ENCODE measurements at regions not wholly inside any gene's neighbourhood (a gene's known extent, or its start where the extent isn't known, plus 50 kb on each side); places are given as distances from the start of the nearest gene placed in this dataset.

DNA sequence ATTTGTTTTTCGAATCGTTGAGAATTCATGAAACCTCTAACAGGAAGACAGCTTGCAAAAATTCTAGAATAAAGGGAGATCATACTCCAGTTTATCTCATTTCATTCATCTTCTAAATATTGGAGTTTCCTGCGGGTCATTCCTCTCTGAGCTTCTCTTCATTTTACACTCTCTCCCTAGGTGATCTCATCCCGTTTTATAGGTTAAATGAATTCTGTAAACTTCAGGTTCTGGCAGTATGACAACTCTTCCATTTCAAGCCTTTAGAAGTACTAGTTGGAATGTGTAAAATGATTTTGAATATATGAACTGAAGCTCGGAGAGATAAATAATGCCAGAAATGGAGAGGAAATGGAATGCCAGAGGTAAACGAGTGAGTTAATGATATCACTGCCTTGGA lies 312.4 kb downstream of the METTL4 start:
- no peak overlapping the region for H3K27ac ChIP-seq
- H3K27me3 ChIP-seq (ENCODE audit: insufficient read depth, low read depth, severe bottlenecking), result no peaks in the 10 kb centered on the region
- H3K4me3 ChIP-seq (ENCODE audit: low read depth, low read length), result no peak overlapping the region
- H3K9me3 ChIP-seq (ENCODE audit: severe bottlenecking), result no peaks in the 10 kb centered on the region
- TF ChIP-seq CTCF (IDR thresholded peaks at IDR 0.05; ENCODE audit: low read depth, low read length), result no peak
- no peaks in the 10 kb centered on the region for H3K36me3 ChIP-seq
- no peak for DNase-seq

DNA sequence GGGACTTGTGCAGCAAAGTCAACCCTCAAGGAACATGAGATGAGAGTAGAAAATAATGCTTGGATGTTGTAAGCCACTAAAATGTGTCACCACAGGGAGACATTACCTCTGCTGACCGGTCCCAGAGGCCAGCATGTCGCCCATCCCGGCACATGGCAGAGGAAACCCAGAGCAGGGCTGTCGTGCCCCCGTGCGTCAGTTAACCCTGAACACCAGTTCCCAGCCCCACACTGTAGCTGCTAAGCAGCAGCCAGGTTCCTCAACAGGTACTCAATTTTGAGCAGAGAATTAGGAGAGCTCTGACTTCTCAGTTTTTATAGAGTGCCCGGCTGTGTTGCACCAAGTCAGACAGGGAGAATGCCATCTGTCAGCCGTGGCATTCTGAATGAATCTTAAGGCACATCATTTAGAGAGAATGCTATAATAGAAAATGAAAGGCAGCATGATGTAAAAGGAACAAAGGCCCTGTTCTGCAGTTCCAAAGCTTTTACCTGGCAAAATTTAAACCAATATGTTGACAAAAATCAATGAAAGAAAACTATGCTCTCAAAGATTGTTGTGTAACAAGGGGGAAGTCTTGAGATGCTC lies 307.9 kb downstream of the METTL4 start:
- no peaks in the 10 kb centered on the region for H3K36me3 ChIP-seq
- DNase-seq, result no peak
- no peaks in the 10 kb centered on the region for H3K9me3 ChIP-seq (ENCODE audit: severe bottlenecking)
- H3K27me3 ChIP-seq (ENCODE audit: insufficient read depth, low read depth, severe bottlenecking), result no peaks in the 10 kb centered on the region
- TF ChIP-seq CTCF (IDR thresholded peaks at IDR 0.05; ENCODE audit: low read depth, low read length), result no peak
- no peak overlapping the region for H3K4me3 ChIP-seq (ENCODE audit: low read depth, low read length)
- no peak overlapping the region for H3K27ac ChIP-seq

DNA sequence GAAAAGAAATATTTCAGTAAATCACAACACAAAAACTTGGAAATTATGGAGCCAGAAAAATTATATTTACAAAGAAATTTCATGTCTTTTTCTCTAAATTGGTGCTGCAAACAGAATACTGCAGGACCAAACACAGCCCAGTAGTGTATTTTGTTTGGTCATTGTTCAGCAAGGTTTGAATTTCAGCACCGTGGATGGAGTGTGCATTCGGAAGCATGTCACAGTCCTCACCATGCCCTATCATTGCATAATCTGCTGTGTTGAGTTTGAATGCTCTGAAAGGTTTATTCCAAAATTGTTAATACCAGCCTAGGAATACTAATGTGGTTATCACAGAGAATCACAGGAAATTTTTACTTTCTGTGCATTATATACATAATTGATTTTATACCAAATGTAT lies 296.7 kb downstream of the METTL4 start:
- TF ChIP-seq CTCF (IDR thresholded peaks at IDR 0.05; ENCODE audit: low read depth, low read length), result no peak
- H3K27me3 ChIP-seq (ENCODE audit: insufficient read depth, low read depth, severe bottlenecking), result no peaks in the 10 kb centered on the region

GRCh38 chr18:2281086-2281485 lies 290.2 kb downstream of the METTL4 start:
- Histone ChIP-seq H3K9me3 (ENCODE audit: severe bottlenecking) (no peaks in the 10 kb centered on the region), H3K27ac (no peak overlapping the region), H3K27me3 (ENCODE audit: insufficient read depth, low read depth, severe bottlenecking) (no peaks in the 10 kb centered on the region), H3K36me3 (no peaks in the 10 kb centered on the region), H3K4me3 (ENCODE audit: low read depth, low read length) (no peak overlapping the region)
- no peak for TF ChIP-seq CTCF (IDR thresholded peaks at IDR 0.05; ENCODE audit: low read depth, low read length)
- no peak for DNase-seq

More for the DNA sequence above, 296.7 kb downstream of the METTL4 start:
- H3K36me3 ChIP-seq, result no peaks in the 10 kb centered on the region
- H3K9me3 ChIP-seq (ENCODE audit: severe bottlenecking), result no peaks in the 10 kb centered on the region
- no peak for DNase-seq
- no peak overlapping the region for H3K4me3 ChIP-seq (ENCODE audit: low read depth, low read length)
- H3K27ac ChIP-seq, result no peak overlapping the region

- no peaks in the 10 kb centered on the region for H3K36me3 ChIP-seq
- no peak for DNase-seq
- TF ChIP-seq CTCF (IDR thresholded peaks at IDR 0.05; ENCODE audit: low read depth, low read length), result no peak
- no peaks in the 10 kb centered on the region for H3K27me3 ChIP-seq (ENCODE audit: insufficient read depth, low read depth, severe bottlenecking)
- H3K9me3 ChIP-seq (ENCODE audit: severe bottlenecking), result no peaks in the 10 kb centered on the region
- H3K4me3 ChIP-seq (ENCODE audit: low read depth, low read length), result no peak overlapping the region
- no peak overlapping the region for H3K27ac ChIP-seq
Observed at GRCh38 chr18:2281523-2282199, 289.6 kb downstream of the METTL4 start.
